Stomach (tissue), 4 donors: ENCODE measurements at regions not wholly inside any gene's neighbourhood (a gene's known extent, or its start where the extent isn't known, plus 50 kb on each side); places are given as distances from the start of the nearest gene placed in this dataset.

ENCODE experiments used
- EP300 ChIP-seq: sonication (generic); formaldehyde crosslinking; IDR thresholded peaks from one replicate; pipeline ENCODE4 v1.6.1; 2017; ENCODE audit warnings: antibody characterized with exemption
- POLR2A ChIP-seq, 4 donors: fragments of 450-650 bp; IDR thresholded peaks; one replicate each; pipeline ENCODE4 v1.6.1; 2016; ENCODE audit warnings: antibody characterized with exemption in 4 of 4, control low read depth in 2 of 4, mild to moderate bottlenecking in 1 of 4, moderate library complexity in 1 of 4
- POLR2AphosphoS5 ChIP-seq, 3 donors: sonication (generic); formaldehyde crosslinking; IDR thresholded peaks; one replicate each; pipeline ENCODE4 v1.6.1; 2016; ENCODE audit warnings: antibody characterized with exemption in 3 of 3
- TF ChIP-seq, protein P1 (sequence below), 7 experiments: fragments of 450-650 bp in 4 of 7; fragments of 200-600 bp in 3 of 7; sonication (generic) in 3 of 7; IDR thresholded peaks; one replicate each; pipeline ENCODE4 v1.5.1; 2016 to 2019; ENCODE audit warnings: antibody characterized with exemption in 7 of 7, control low read depth in 2 of 7, mild to moderate bottlenecking in 1 of 7

GRCh38 chr20:24723647-24724352 is 225.3 kb upstream of the CST7 start:
- TF ChIP-seq, protein P1, sequence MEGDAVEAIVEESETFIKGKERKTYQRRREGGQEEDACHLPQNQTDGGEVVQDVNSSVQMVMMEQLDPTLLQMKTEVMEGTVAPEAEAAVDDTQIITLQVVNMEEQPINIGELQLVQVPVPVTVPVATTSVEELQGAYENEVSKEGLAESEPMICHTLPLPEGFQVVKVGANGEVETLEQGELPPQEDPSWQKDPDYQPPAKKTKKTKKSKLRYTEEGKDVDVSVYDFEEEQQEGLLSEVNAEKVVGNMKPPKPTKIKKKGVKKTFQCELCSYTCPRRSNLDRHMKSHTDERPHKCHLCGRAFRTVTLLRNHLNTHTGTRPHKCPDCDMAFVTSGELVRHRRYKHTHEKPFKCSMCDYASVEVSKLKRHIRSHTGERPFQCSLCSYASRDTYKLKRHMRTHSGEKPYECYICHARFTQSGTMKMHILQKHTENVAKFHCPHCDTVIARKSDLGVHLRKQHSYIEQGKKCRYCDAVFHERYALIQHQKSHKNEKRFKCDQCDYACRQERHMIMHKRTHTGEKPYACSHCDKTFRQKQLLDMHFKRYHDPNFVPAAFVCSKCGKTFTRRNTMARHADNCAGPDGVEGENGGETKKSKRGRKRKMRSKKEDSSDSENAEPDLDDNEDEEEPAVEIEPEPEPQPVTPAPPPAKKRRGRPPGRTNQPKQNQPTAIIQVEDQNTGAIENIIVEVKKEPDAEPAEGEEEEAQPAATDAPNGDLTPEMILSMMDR (IDR thresholded peaks at IDR 0.05): no peak
- TF ChIP-seq POLR2A (IDR thresholded peaks at IDR 0.05) (no peak), EP300 (no peak), POLR2AphosphoS5 (IDR thresholded peaks at IDR 0.05) (no peak)
